ENCODE measurements at regions not wholly inside any gene's neighbourhood (a gene's known extent, or its start where the extent isn't known, plus 50 kb on each side); places are given as distances from the start of the nearest gene placed in this dataset.

GRCh38 chr18:7332452-7332851 lies 101.6 kb downstream of the LRRC30 start:
- no peaks in the 10 kb centered on the region for H3K9me3 Mint-ChIP-seq
- no peak overlapping the region for H3K27ac Mint-ChIP-seq
- H3K36me3 Mint-ChIP-seq = no peaks in the 10 kb centered on the region
- DNase-seq = no peak
- H3K4me3 Mint-ChIP-seq = no peak overlapping the region
- no peaks in the 10 kb centered on the region for H3K27me3 Mint-ChIP-seq
- no peaks in the 10 kb centered on the region for H3K4me1 Mint-ChIP-seq

GRCh38 chr18:7333025-7333562 lies 102.2 kb downstream of the LRRC30 start:
- no peak for DNase-seq
- Mint-ChIP-seq H3K27me3 (no peaks in the 10 kb centered on the region), H3K27ac (no peak overlapping the region), H3K9me3 (no peaks in the 10 kb centered on the region), H3K4me1 (no peaks in the 10 kb centered on the region), H3K4me3 (no peak overlapping the region), H3K36me3 (no peaks in the 10 kb centered on the region)

- Mint-ChIP-seq H3K27me3 (no peaks in the 10 kb centered on the region), H3K36me3 (no peaks in the 10 kb centered on the region), H3K27ac (no peak overlapping the region), H3K9me3 (no peaks in the 10 kb centered on the region), H3K4me3 (no peak overlapping the region), H3K4me1 (no peaks in the 10 kb centered on the region)
- no peak for DNase-seq
These were observed 104.2 kb downstream of the LRRC30 start for GRCh38 chr18:7334973-7335568.

GRCh38 chr18:7336623-7337022 lies 105.7 kb downstream of the LRRC30 start:
- Mint-ChIP-seq H3K4me1 (no peaks in the 10 kb centered on the region), H3K9me3 (no peaks in the 10 kb centered on the region), H3K4me3 (no peak overlapping the region)

GRCh38 chr18:7338846-7339245 lies 108.0 kb downstream of the LRRC30 start:
- Mint-ChIP-seq H3K27ac (no peak overlapping the region), H3K4me1 (no peaks in the 10 kb centered on the region), H3K9me3 (no peaks in the 10 kb centered on the region), H3K27me3 (no peaks in the 10 kb centered on the region), H3K36me3 (no peaks in the 10 kb centered on the region), H3K4me3 (no peak overlapping the region)
- DNase-seq = no peak

More at GRCh38 chr18:7336623-7337022, 105.7 kb downstream of the LRRC30 start:
- DNase-seq = no peak
- Mint-ChIP-seq H3K36me3 (no peaks in the 10 kb centered on the region), H3K27ac (no peak overlapping the region), H3K27me3 (no peaks in the 10 kb centered on the region)

GRCh38 chr18:7341581-7342337 lies 110.9 kb downstream of the LRRC30 start:
- DNase-seq = no peak
- Mint-ChIP-seq H3K9me3 (no peaks in the 10 kb centered on the region), H3K36me3 (no peaks in the 10 kb centered on the region), H3K4me3 (no peak overlapping the region), H3K4me1 (no peaks in the 10 kb centered on the region), H3K27me3 (no peaks in the 10 kb centered on the region), H3K27ac (no peak overlapping the region)

GRCh38 chr18:7349181-7349837 lies 118.4 kb downstream of the LRRC30 start:
- H3K27ac Mint-ChIP-seq = no peak overlapping the region
- H3K9me3 Mint-ChIP-seq = peaks cover 2% of the 10 kb centered on the region
- no peaks in the 10 kb centered on the region for H3K27me3 Mint-ChIP-seq
- no peak for DNase-seq
- H3K36me3 Mint-ChIP-seq = no peaks in the 10 kb centered on the region
- no peaks in the 10 kb centered on the region for H3K4me1 Mint-ChIP-seq
- H3K4me3 Mint-ChIP-seq = no peak overlapping the region

GRCh38 chr18:7358989-7359726 lies 128.3 kb downstream of the LRRC30 start:
- Mint-ChIP-seq H3K4me1 (no peaks in the 10 kb centered on the region), H3K27me3 (no peaks in the 10 kb centered on the region), H3K36me3 (no peaks in the 10 kb centered on the region), H3K4me3 (no peak overlapping the region), H3K27ac (no peak overlapping the region), H3K9me3 (no peaks in the 10 kb centered on the region)
- DNase-seq = no peak

DNA sequence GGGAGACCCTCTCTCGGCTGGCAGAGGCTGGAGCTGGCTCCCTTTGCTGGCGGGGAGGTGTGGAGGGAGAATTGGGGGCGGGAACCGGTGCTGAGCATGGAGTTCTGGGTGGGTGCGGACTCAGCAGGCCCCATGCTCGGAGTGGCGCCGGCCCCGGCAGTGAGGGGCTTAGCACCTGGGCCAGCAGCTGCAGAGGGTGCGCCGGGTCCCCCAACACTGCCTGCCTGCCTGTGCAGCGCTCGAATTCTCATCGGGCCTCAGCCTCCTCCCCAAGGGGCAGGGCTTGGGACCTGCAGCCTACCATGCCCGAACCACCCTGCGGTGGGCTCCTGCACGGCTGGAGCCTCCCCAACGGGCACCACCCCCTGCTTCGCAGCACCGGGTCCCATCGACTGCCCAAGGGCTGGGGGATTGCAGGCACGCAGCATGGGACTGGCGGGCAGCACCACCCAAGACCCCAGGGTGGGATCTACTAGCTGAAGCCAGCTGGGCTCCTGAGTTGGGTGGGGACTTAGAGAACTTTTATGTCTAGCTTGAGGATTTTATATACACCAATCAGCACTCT lies 129.8 kb downstream of the LRRC30 start:
- DNase-seq = no peak
- Mint-ChIP-seq H3K27ac (no peak overlapping the region), H3K4me3 (no peak overlapping the region), H3K4me1 (no peaks in the 10 kb centered on the region), H3K27me3 (no peaks in the 10 kb centered on the region), H3K36me3 (no peaks in the 10 kb centered on the region), H3K9me3 (no peaks in the 10 kb centered on the region)

DNA sequence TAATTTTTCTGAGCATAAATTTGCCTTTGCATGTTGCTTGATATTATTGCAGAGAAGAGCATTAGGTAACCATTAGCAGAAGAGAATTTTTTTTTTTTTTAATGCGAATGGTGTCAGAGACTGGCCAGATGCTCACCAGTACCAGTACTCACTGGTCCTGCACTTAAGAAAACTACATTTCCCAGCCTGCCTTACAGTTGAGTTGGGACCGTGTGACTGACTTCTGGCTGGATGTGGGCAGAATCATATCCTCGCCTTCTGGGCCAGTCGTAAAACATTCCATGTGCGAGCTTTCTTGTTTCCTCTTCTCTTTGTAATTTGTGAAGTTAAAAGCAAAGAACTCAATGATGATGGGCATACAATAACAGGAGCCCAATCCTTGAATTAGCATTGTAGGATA lies 132.4 kb downstream of the LRRC30 start:
- Mint-ChIP-seq H3K4me3 (no peak overlapping the region), H3K4me1 (no peaks in the 10 kb centered on the region), H3K9me3 (no peaks in the 10 kb centered on the region)

DNA sequence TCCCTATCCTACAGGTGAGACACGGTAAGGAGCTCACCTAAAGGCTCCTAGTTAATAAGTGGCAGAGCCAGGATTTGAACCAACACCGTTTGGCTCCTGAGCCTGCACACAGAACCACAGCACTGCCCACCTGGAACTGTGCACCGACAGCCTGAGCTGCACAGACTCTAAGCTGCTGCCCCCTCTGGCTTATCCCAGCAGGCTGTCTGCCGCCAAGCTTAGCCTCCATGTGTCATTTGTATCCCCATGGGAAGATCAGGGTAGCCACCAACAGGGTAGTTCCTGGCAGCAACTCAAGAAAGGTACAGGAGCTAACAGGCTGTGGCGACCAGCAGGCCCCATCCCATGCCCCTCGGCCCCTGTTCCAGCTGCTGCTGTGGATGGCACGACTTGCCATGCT lies 135.7 kb downstream of the LRRC30 start:
- no peak overlapping the region for H3K27ac Mint-ChIP-seq
- no peak overlapping the region for H3K4me3 Mint-ChIP-seq
- DNase-seq = no peak
- H3K9me3 Mint-ChIP-seq = no peaks in the 10 kb centered on the region
- no peaks in the 10 kb centered on the region for H3K27me3 Mint-ChIP-seq
- peaks cover 2% of the 10 kb centered on the region for H3K4me1 Mint-ChIP-seq
- peaks cover 2% of the 10 kb centered on the region for H3K36me3 Mint-ChIP-seq

More for the DNA sequence above, 132.4 kb downstream of the LRRC30 start:
- no peak for DNase-seq
- Mint-ChIP-seq H3K27me3 (no peaks in the 10 kb centered on the region), H3K36me3 (no peaks in the 10 kb centered on the region), H3K27ac (no peak overlapping the region)

DNA sequence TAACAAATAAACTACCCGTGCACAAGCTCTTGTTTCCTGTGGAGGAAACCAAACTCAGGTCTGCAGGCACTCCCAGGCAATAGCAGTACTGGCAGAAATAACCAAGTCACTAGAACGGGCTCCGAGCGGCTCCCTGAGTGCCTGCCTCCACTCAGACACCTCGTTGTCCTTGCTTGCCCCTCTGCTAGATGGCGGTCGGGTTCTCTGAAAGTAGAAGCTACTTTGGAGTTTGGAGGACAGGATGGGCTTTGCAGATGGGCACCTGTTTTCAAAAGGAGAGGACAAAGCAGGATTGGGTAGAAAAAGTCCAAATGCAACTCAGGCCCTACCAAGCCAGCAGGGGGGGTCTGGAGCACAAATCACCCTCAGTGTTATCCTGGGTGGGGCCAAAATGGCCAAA lies 136.4 kb downstream of the LRRC30 start:
- Mint-ChIP-seq H3K27me3 (no peaks in the 10 kb centered on the region), H3K4me1 (peaks cover 2% of the 10 kb centered on the region), H3K36me3 (peaks cover 2% of the 10 kb centered on the region), H3K27ac (no peak overlapping the region), H3K4me3 (no peak overlapping the region), H3K9me3 (no peaks in the 10 kb centered on the region)
- no peak for DNase-seq

DNA sequence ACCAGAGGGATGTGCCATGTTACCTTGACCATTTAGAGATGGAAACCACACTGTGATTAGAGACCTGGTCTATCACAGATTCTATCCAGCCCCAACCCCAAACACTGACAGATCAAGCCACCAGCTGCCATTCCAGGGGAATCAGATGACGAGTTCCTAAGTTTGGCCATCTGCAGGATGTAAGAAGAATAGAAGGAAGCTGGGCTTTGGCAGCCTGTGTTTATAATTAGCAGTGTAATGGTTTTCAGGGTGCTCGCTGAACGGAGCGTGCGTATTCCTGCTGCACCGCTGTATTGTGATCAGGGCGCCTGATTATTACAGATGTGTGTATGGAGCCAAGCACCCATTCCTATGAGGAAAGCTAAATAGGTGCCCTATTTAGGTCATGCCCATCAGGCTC lies 138.1 kb downstream of the LRRC30 start:
- Mint-ChIP-seq H3K27ac (no peak overlapping the region), H3K9me3 (no peaks in the 10 kb centered on the region), H3K4me1 (peaks cover 2% of the 10 kb centered on the region), H3K27me3 (no peaks in the 10 kb centered on the region), H3K36me3 (peaks cover 2% of the 10 kb centered on the region), H3K4me3 (no peak overlapping the region)
- DNase-seq = no peak

GRCh38 chr18:7370375-7370774 lies 139.5 kb downstream of the LRRC30 start:
- Mint-ChIP-seq H3K27me3 (no peaks in the 10 kb centered on the region), H3K4me1 (peaks cover 2% of the 10 kb centered on the region), H3K9me3 (no peaks in the 10 kb centered on the region), H3K36me3 (peaks cover 2% of the 10 kb centered on the region), H3K27ac (no peak overlapping the region), H3K4me3 (no peak overlapping the region)
- DNase-seq = no peak

DNA sequence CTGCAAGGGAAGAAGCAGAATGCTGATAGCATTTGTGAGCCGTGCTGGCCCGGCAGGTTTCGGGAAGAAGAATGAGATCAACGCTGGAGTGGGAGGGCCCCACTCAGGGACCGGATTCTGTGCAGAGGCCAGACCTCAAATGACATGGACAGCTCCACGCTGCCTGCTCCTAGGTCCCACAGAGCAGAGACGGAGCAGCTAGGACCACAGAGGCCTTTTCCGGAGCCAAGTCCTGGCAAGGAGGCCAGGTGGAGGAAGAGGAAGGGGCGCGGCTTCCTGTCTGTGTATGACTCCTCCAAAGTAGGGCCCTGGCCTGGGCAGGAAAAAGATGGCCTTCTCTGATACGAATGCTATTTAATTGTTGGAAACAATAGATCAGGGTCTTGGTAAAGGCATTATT lies 139.9 kb downstream of the LRRC30 start:
- no peak for DNase-seq

More for the DNA sequence above, 139.9 kb downstream of the LRRC30 start:
- Mint-ChIP-seq H3K27ac (no peak overlapping the region), H3K9me3 (peaks cover 1% of the 10 kb centered on the region), H3K4me3 (no peak overlapping the region), H3K36me3 (peaks cover 2% of the 10 kb centered on the region), H3K27me3 (no peaks in the 10 kb centered on the region), H3K4me1 (peaks cover 2% of the 10 kb centered on the region)

Measured in activated naive CD8-positive, alpha-beta T cell treated with anti-CD3 and anti-CD28 coated beads for 36 hours (primary cell).